ENCODE measurements at regions not wholly inside any gene's neighbourhood (a gene's known extent, or its start where the extent isn't known, plus 50 kb on each side); places are given as distances from the start of the nearest gene placed in this dataset.
"Not testable (repeated sequence)": the region's sequence is repeated elsewhere in the genome, so short reads cannot be mapped to it uniquely, and the experiment has no call there.

- Histone ChIP-seq H3K79me2 (ENCODE audit: control insufficient read depth, low read length) (no peaks in the 10 kb centered on the region), H3K27me3 (ENCODE audit: control insufficient read depth, low read length) (no peaks in the 10 kb centered on the region), H3K4me3 (ENCODE audit: low read length) (no peak overlapping the region), H3K27ac (ENCODE audit: low read depth, low read length) (no peak overlapping the region), H3F3A (ENCODE audit: control insufficient read depth, insufficient read depth) (no peaks in the 10 kb centered on the region), H3K36me3 (ENCODE audit: control insufficient read depth, low read length) (no peaks in the 10 kb centered on the region), H3K9me3 (ENCODE audit: control insufficient read depth, insufficient read depth, low read length) (no peaks in the 10 kb centered on the region), H3K4me2 (ENCODE audit: low read length) (no peak overlapping the region), H3K9me2 (replicated peaks; ENCODE audit: control insufficient read depth, low read length) (no peaks in the 10 kb centered on the region), H3K4me1 (ENCODE audit: control insufficient read depth, low read length) (no peaks in the 10 kb centered on the region), H4K20me1 (ENCODE audit: control insufficient read depth, insufficient read depth, low read depth, low read length) (no peaks in the 10 kb centered on the region)
- TF ChIP-seq EZH2phosphoT487 (IDR thresholded peaks at IDR 0.05; ENCODE audit: borderline replicate concordance, low read length), result no peak
- no peak for TF ChIP-seq CTCF (IDR thresholded peaks at IDR 0.05; ENCODE audit: low read depth, low read length, poor library complexity, severe bottlenecking)
Observed at GRCh38 chr4:127256500-127256899, 376.3 kb upstream of the INTU start.

- Histone ChIP-seq H3K27ac (ENCODE audit: low read depth, low read length) (no peak overlapping the region), H3K4me2 (ENCODE audit: low read length) (no peak overlapping the region), H3K36me3 (ENCODE audit: control insufficient read depth, low read length) (no peaks in the 10 kb centered on the region), H4K20me1 (ENCODE audit: control insufficient read depth, insufficient read depth, low read depth, low read length) (no peaks in the 10 kb centered on the region), H3K4me1 (ENCODE audit: control insufficient read depth, low read length) (no peaks in the 10 kb centered on the region), H3K79me2 (ENCODE audit: control insufficient read depth, low read length) (no peaks in the 10 kb centered on the region), H3K9me3 (ENCODE audit: control insufficient read depth, insufficient read depth, low read length) (no peaks in the 10 kb centered on the region), H3K4me3 (ENCODE audit: low read length) (no peak overlapping the region), H3F3A (ENCODE audit: control insufficient read depth, insufficient read depth) (no peaks in the 10 kb centered on the region), H3K9me2 (replicated peaks; ENCODE audit: control insufficient read depth, low read length) (no peaks in the 10 kb centered on the region), H3K27me3 (ENCODE audit: control insufficient read depth, low read length) (no peaks in the 10 kb centered on the region)
- TF ChIP-seq EZH2phosphoT487 (IDR thresholded peaks at IDR 0.05; ENCODE audit: borderline replicate concordance, low read length) (no peak), CTCF (IDR thresholded peaks at IDR 0.05; ENCODE audit: low read depth, low read length, poor library complexity, severe bottlenecking) (no peak)
Observed at GRCh38 chr4:127261476-127261875, 371.3 kb upstream of the INTU start.

GRCh38 chr4:127268367-127268766, 364.4 kb upstream of the INTU start:
- Histone ChIP-seq H3K27me3 (ENCODE audit: control insufficient read depth, low read length) (no peaks in the 10 kb centered on the region), H4K20me1 (ENCODE audit: control insufficient read depth, insufficient read depth, low read depth, low read length) (no peaks in the 10 kb centered on the region), H3K9me2 (replicated peaks; ENCODE audit: control insufficient read depth, low read length) (no peaks in the 10 kb centered on the region), H3K27ac (ENCODE audit: low read depth, low read length) (no peak overlapping the region), H3K4me2 (ENCODE audit: low read length) (no peak overlapping the region), H3K79me2 (ENCODE audit: control insufficient read depth, low read length) (no peaks in the 10 kb centered on the region), H3K36me3 (ENCODE audit: control insufficient read depth, low read length) (no peaks in the 10 kb centered on the region), H3K4me1 (ENCODE audit: control insufficient read depth, low read length) (no peaks in the 10 kb centered on the region), H3K4me3 (ENCODE audit: low read length) (no peak overlapping the region), H3F3A (ENCODE audit: control insufficient read depth, insufficient read depth) (no peaks in the 10 kb centered on the region), H3K9me3 (ENCODE audit: control insufficient read depth, insufficient read depth, low read length) (no peaks in the 10 kb centered on the region)
- TF ChIP-seq CTCF (IDR thresholded peaks at IDR 0.05; ENCODE audit: low read depth, low read length, poor library complexity, severe bottlenecking), result no peak
- TF ChIP-seq EZH2phosphoT487 (IDR thresholded peaks at IDR 0.05; ENCODE audit: borderline replicate concordance, low read length), result no peak

GRCh38 chr4:127277023-127277422, 355.7 kb upstream of the INTU start:
- H3K9me2 ChIP-seq (replicated peaks; ENCODE audit: control insufficient read depth, low read length); H3K4me1 ChIP-seq (ENCODE audit: control insufficient read depth, low read length); H3K36me3 ChIP-seq (ENCODE audit: control insufficient read depth, low read length); H3K9me3 ChIP-seq (ENCODE audit: control insufficient read depth, insufficient read depth, low read length); H3K4me3 ChIP-seq (ENCODE audit: low read length); H4K20me1 ChIP-seq (ENCODE audit: control insufficient read depth, insufficient read depth, low read depth, low read length); H3F3A ChIP-seq (ENCODE audit: control insufficient read depth, insufficient read depth); H3K79me2 ChIP-seq (ENCODE audit: control insufficient read depth, low read length); H3K27ac ChIP-seq (ENCODE audit: low read depth, low read length); H3K4me2 ChIP-seq (ENCODE audit: low read length); H3K27me3 ChIP-seq (ENCODE audit: control insufficient read depth, low read length): not testable (repeated sequence)
